HFF-Myc (cell line): ENCODE measurements at regions not wholly inside any gene's neighbourhood (a gene's known extent, or its start where the extent isn't known, plus 50 kb on each side); places are given as distances from the start of the nearest gene placed in this dataset.

ENCODE experiments used
- DNase-seq: peaks from one replicate; pipeline ENCODE4 v3.0.0-alpha.2; 2011; ENCODE audit warnings: low read depth; ENCODE audit errors: extremely low read depth
- H3K4me3 ChIP-seq: replicated peaks from 2 replicates; pipeline ENCODE4 v1.5.1; 2011; ENCODE audit warnings: low read depth, mild to moderate bottlenecking, control low read depth, low read length
- TF ChIP-seq, protein P1 (sequence below): IDR thresholded peaks from 2 replicates; pipeline ENCODE4 v1.5.1; 2012; ENCODE audit warnings: mild to moderate bottlenecking, low read depth, low read length, control low read depth; ENCODE audit errors: missing control alignments

DNA sequence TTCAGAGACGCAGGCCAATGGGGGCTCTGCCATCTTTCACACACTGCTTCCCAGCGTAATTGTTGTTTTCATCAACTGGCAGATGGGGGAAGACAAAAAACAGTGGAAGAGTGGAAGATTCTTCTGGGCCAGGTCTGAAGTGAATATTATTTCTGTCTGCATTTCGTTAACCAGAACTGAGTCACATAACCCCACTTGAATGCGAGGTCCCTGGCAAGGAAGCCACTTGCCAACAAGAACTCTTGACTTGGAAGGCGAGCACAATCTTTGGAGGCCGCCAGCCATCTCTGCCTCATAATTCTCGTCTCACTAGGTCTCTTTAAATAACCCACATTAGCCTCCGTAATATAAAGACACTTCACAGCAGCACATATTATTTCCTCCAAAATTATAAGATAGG lies 75.4 kb downstream of the CYB561 start:
- H3K4me3 ChIP-seq: no peak overlapping the region
- no peak for DNase-seq
- TF ChIP-seq, protein P1, sequence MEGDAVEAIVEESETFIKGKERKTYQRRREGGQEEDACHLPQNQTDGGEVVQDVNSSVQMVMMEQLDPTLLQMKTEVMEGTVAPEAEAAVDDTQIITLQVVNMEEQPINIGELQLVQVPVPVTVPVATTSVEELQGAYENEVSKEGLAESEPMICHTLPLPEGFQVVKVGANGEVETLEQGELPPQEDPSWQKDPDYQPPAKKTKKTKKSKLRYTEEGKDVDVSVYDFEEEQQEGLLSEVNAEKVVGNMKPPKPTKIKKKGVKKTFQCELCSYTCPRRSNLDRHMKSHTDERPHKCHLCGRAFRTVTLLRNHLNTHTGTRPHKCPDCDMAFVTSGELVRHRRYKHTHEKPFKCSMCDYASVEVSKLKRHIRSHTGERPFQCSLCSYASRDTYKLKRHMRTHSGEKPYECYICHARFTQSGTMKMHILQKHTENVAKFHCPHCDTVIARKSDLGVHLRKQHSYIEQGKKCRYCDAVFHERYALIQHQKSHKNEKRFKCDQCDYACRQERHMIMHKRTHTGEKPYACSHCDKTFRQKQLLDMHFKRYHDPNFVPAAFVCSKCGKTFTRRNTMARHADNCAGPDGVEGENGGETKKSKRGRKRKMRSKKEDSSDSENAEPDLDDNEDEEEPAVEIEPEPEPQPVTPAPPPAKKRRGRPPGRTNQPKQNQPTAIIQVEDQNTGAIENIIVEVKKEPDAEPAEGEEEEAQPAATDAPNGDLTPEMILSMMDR: no peak

DNA sequence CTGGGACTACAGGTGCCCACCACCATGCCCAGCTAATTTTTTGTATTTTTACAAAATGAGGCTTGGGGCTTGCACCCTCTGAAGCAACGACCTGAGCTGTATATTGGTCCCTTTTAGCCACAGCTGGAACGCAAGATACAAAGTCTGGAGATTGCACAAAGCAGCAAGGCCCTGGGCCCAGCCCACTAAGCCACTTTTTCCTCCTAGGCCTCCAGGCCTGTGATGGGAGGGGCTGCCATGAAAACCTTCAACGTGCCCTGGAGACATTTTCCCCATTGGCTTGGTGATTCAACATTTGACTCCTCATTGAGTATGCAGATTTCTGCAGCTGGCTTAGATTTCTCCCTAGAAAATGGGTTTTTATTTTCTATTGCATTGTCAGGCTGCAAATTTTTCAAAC lies 69.2 kb downstream of the CYB561 start:
- no peak for DNase-seq
- TF ChIP-seq, protein P1: no peak
- H3K4me3 ChIP-seq: no peak overlapping the region

DNA sequence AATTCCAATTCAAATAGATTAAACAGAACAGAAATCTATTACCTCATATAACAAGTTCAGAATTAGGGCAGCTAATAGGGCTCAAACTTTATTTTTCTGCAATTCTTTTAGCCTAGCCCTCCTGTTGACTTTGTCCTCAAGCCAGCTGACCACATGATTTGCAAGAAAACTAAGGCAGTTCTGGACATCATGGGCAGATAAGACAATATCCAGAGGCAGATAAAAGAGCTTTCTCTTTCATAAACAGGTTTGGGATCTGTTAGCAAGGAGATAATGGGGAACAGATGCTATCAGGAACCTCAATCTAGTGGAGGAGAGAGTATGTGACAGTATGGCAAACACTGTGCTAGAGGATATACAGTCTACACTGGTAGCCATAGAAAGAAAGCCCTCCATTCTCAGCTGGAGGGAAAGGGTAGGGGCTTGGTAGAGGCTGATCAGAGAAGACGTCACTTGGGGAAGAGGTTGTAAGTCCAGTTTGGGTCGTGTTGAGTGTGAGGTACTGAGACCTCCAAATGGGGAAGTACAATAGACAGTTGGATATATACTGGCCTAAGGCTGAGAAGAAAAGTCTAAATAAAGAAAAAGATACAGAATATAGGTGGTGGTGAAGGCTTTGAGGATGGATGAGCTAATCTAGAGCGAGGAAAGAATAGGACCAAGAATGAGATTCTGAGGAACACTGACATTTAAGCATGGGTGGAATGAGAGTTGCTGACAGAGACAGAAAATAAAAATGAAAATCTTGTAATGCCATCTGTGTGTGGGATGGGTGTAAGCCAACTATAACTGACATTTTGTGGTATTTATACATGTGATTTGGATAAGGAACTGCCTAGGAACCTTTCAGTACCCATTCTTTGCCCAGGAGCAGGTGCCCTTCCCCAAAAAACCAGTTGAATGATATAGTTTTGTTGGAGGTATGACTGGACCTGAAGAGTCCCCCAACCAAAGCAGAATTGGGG lies 67.4 kb downstream of the CYB561 start:
- TF ChIP-seq, protein P1: no peak
- no peak for DNase-seq
- no peak overlapping the region for H3K4me3 ChIP-seq

DNA sequence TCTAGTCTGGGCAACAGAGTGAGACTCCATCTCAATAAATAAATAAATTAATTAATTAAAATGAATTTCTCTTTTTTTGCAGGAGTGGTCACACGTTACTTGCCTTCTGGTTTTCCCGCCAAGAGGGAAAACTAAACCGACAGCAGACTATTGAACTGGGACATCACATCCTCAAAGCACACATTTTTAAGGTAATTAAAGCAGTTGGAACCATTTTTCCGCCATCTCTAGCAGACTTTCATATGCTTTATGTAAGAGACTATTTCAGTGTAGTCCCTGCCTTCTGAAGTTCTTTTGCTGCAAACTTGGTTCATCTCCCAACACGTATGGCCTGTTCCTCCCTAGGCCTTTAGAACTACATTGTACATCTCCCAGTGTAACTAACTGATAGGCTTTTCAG lies 66.5 kb downstream of the CYB561 start:
- TF ChIP-seq, protein P1: no peak
- no peak overlapping the region for H3K4me3 ChIP-seq
- DNase-seq: no peak

DNA sequence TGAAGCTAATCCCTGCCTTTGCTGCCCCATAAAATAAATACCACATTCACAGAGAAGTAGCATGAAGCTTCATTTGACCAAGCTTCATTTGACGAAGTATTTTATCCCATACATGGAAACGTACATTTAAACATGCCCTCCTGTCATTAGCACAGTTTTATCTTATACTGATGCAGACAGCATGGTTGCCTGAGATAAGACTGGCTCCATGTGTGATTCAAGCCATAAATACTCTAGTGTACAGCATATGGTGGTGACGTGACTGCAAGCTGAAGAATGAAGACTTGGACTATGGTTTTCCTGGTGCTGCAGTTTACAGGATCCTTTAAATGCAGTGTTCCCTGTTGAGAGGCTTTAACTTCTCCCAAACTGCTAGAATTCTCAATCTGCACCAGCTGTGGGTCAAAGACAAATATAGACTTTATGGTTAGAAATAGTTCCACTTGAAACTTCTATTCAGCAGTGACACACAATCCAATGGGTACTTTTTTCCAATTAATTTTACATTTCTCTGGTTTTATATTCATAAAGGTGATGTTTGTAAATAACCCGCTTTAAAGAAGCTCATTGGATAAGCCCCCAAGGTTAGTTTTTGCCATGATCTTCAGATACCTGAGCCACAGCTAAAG lies 64.9 kb downstream of the CYB561 start:
- TF ChIP-seq, protein P1: no peak
- no peak overlapping the region for H3K4me3 ChIP-seq
- no peak for DNase-seq

DNA sequence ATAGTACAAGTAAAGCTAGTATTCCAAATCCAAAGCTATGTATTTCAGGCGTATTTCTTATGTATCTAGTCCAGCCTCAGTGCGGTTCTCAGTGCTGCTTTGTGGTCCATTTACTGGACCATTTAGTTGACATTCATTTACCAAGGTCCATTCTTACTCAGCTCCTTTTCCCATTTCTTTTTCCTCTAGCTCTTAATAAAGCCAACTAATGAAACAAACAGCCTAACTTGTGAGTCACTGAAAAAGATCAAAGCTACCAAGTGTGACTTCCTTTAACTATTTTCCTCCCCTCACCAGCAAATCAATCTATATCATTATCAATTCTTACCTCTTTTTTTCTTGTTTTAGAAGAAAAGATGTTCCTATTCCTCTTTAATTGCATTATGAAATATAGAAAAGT lies 64.0 kb downstream of the CYB561 start:
- TF ChIP-seq, protein P1: no peak
- DNase-seq: no peak

More for the DNA sequence above, 64.0 kb downstream of the CYB561 start:
- no peak overlapping the region for H3K4me3 ChIP-seq
